C4-2B (cell line): ENCODE measurements at regions not wholly inside any gene's neighbourhood (a gene's known extent, or its start where the extent isn't known, plus 50 kb on each side); places are given as distances from the start of the nearest gene placed in this dataset.

Source experiments
- CTCF ChIP-seq: fragments of 450-650 bp; conservative IDR thresholded peaks from 2 replicates; pipeline ENCODE4 v1.5.1; 2017; ENCODE audit warnings: mild to moderate bottlenecking
- ZFX ChIP-seq: fragments of 450-650 bp; IDR thresholded peaks from 2 replicates; pipeline ENCODE4 v1.6.1; 2017

DNA sequence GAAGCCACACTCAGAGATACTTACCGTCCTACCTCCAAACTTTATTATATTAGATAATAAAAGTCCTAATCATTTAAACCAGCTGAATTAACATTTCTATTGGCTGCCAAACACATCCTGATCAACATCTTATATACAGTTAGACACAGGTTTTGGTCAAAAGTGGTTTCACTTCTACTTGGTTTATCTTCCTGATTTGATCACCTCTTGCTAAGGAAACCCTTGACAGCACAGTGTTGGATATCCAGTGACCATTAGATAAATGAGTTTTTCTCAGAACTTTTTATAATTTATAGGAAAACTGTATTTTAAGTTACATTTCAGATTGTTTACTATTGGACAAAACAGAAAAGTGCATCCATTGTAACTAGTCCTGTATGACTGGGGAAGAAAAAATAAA, 198.4 kb upstream of the NR2F2 start:
- TF ChIP-seq CTCF (no peak), ZFX (no peak)
